ENCODE measurements at regions not wholly inside any gene's neighbourhood (a gene's known extent, or its start where the extent isn't known, plus 50 kb on each side); places are given as distances from the start of the nearest gene placed in this dataset.

GRCh38 chr11:116164843-116165242 is 607.9 kb downstream of the BUD13 start:
- no peak for TF ChIP-seq EGR1 (IDR thresholded peaks at IDR 0.05)
- TF ChIP-seq TAF1 (IDR thresholded peaks at IDR 0.05; ENCODE audit: low read depth) = no peak

GRCh38 chr11:116162886-116163230 is 609.9 kb downstream of the BUD13 start:
- TF ChIP-seq CEBPB (IDR thresholded peaks at IDR 0.05) (no peak), RAD21 (IDR thresholded peaks at IDR 0.05; ENCODE audit: low read depth) (no peak), EP300 (IDR thresholded peaks at IDR 0.05; ENCODE audit: borderline replicate concordance) (no peak), TCF12 (IDR thresholded peaks at IDR 0.05; ENCODE audit: low read depth) (no peak), CREB1 (IDR thresholded peaks at IDR 0.05; ENCODE audit: low read depth) (no peak), TAF1 (IDR thresholded peaks at IDR 0.05; ENCODE audit: low read depth) (no peak), MAX (IDR thresholded peaks at IDR 0.05) (no peak), TEAD4 (IDR thresholded peaks at IDR 0.05) (no peak), FOXM1 (IDR thresholded peaks at IDR 0.05; ENCODE audit: borderline replicate concordance, low read depth) (no peak), YY1 (IDR thresholded peaks at IDR 0.05; ENCODE audit: low read depth) (no peak), REST (IDR thresholded peaks at IDR 0.05; ENCODE audit: low read depth) (no peak), ZBTB7A (IDR thresholded peaks at IDR 0.05; ENCODE audit: low read depth) (no peak), USF1 (IDR thresholded peaks at IDR 0.05) (no peak), NFIC (IDR thresholded peaks at IDR 0.05) (no peak), EGR1 (IDR thresholded peaks at IDR 0.05) (no peak)

GRCh38 chr11:116162086-116162885 is 610.5 kb downstream of the BUD13 start:
- TF ChIP-seq ZBTB7A (IDR thresholded peaks at IDR 0.05; ENCODE audit: low read depth) (no peak), CREB1 (IDR thresholded peaks at IDR 0.05; ENCODE audit: low read depth) (no peak), RAD21 (IDR thresholded peaks at IDR 0.05; ENCODE audit: low read depth) (no peak), TAF1 (IDR thresholded peaks at IDR 0.05; ENCODE audit: low read depth) (no peak), REST (IDR thresholded peaks at IDR 0.05; ENCODE audit: low read depth) (no peak), EGR1 (IDR thresholded peaks at IDR 0.05) (no peak), TEAD4 (IDR thresholded peaks at IDR 0.05) (no peak), CEBPB (IDR thresholded peaks at IDR 0.05) (no peak), MAX (IDR thresholded peaks at IDR 0.05) (no peak), USF1 (IDR thresholded peaks at IDR 0.05) (no peak), TCF12 (IDR thresholded peaks at IDR 0.05; ENCODE audit: low read depth) (no peak), EP300 (IDR thresholded peaks at IDR 0.05; ENCODE audit: borderline replicate concordance) (no peak), YY1 (IDR thresholded peaks at IDR 0.05; ENCODE audit: low read depth) (no peak)

- TF ChIP-seq TCF12 (IDR thresholded peaks at IDR 0.05; ENCODE audit: low read depth) = no peak
- no peak for TF ChIP-seq USF1 (IDR thresholded peaks at IDR 0.05)
- TF ChIP-seq CREB1 (IDR thresholded peaks at IDR 0.05; ENCODE audit: low read depth) = no peak
- TF ChIP-seq MAX (IDR thresholded peaks at IDR 0.05) = no peak
- no peak for TF ChIP-seq REST (IDR thresholded peaks at IDR 0.05; ENCODE audit: low read depth)
- TF ChIP-seq NFIC (IDR thresholded peaks at IDR 0.05) = no peak
- no peak for TF ChIP-seq ZBTB7A (IDR thresholded peaks at IDR 0.05; ENCODE audit: low read depth)
- TF ChIP-seq YY1 (IDR thresholded peaks at IDR 0.05; ENCODE audit: low read depth) = no peak
- no peak for TF ChIP-seq EP300 (IDR thresholded peaks at IDR 0.05; ENCODE audit: borderline replicate concordance)
- TF ChIP-seq RAD21 (IDR thresholded peaks at IDR 0.05; ENCODE audit: low read depth) = no peak
- TF ChIP-seq EGR1 (IDR thresholded peaks at IDR 0.05) = no peak
- no peak for TF ChIP-seq CEBPB (IDR thresholded peaks at IDR 0.05)
- TF ChIP-seq TAF1 (IDR thresholded peaks at IDR 0.05; ENCODE audit: low read depth) = no peak
- no peak for TF ChIP-seq FOXM1 (IDR thresholded peaks at IDR 0.05; ENCODE audit: borderline replicate concordance, low read depth)
- TF ChIP-seq TEAD4 (IDR thresholded peaks at IDR 0.05) = no peak
Measured at GRCh38 chr11:116148645-116149044, 624.1 kb downstream of the BUD13 start.

Data from Ishikawa (cell line).